ENCODE measurements at regions not wholly inside any gene's neighbourhood (a gene's known extent, or its start where the extent isn't known, plus 50 kb on each side); places are given as distances from the start of the nearest gene placed in this dataset.
A peak's percentile ranks its signal among the peaks of the same experiment; 100 is the strongest.
"Not testable (repeated sequence)": the region's sequence is repeated elsewhere in the genome, so short reads cannot be mapped to it uniquely, and the experiment has no call there.

DNA sequence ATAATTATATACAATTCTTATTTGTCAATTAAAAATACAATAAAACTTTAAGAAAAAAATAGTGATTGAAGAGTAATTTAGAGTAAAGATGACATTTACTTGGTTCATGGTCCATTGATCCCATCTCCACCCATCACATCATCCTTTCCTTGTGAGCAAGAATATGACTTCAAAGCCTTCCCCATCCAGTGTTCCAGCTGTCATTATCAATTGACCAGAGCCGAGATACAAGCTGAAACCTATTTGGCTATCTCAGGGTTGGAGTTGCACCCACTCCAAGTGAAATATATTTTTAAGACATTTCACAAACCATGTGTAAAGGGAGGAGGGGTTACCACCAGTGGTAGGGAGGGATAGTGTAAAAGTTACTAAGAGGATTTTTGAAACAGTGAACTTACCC is 428.9 kb upstream of the C1orf87 start:
- H3K9me3 Mint-ChIP-seq, result peaks cover 10% of the 10 kb centered on the region
- H3K4me1 Mint-ChIP-seq, result no peaks in the 10 kb centered on the region
- H3K27me3 Mint-ChIP-seq (ENCODE audit: low read depth), result no peaks in the 10 kb centered on the region
- no peak overlapping the region for H3K27ac Mint-ChIP-seq (ENCODE audit: unreplicated experiment)
- DNase-seq (ENCODE audit: low read depth, low spot score), result no peak
- H3K4me3 Mint-ChIP-seq, result no peak overlapping the region
- H3K36me3 Mint-ChIP-seq (ENCODE audit: low read depth), result peaks cover 2% of the 10 kb centered on the region
- TF ChIP-seq, protein P1, sequence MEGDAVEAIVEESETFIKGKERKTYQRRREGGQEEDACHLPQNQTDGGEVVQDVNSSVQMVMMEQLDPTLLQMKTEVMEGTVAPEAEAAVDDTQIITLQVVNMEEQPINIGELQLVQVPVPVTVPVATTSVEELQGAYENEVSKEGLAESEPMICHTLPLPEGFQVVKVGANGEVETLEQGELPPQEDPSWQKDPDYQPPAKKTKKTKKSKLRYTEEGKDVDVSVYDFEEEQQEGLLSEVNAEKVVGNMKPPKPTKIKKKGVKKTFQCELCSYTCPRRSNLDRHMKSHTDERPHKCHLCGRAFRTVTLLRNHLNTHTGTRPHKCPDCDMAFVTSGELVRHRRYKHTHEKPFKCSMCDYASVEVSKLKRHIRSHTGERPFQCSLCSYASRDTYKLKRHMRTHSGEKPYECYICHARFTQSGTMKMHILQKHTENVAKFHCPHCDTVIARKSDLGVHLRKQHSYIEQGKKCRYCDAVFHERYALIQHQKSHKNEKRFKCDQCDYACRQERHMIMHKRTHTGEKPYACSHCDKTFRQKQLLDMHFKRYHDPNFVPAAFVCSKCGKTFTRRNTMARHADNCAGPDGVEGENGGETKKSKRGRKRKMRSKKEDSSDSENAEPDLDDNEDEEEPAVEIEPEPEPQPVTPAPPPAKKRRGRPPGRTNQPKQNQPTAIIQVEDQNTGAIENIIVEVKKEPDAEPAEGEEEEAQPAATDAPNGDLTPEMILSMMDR (conservative IDR thresholded peaks at IDR 0.05), result no peak

DNA sequence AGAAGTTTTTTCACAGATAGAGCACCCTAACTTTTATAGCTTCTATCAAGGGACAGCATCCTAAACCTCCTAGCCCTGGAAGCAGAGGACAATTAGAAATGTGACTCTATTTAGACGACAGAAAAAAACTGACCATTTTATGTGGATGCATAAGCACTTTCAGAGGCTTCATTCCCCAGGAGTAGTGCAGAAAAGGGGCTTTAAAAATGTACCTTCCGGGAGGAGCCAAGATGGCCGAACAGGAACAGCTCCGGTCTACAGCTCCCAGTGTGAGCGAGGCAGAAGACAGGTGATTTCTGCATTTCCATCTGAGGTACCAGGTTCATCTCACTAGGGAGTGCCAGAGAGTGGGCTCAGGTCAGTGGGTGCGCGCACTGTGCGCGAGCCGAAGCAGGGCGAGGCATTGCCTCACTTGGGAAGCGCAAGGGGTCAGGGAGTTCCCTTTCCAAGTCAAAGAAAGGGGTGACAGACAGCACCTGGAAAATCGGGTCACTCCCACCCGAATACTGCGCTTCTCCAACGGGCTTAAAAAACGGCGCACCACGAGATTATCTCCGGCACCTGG is 416.4 kb upstream of the C1orf87 start:
- Mint-ChIP-seq H3K4me1 (peaks cover 10% of the 10 kb centered on the region), H3K4me3 (peak overlapping the region; percentile 67), H3K27ac (ENCODE audit: unreplicated experiment) (peak overlapping the region; percentile 62)
- not testable (repeated sequence) for H3K27me3 Mint-ChIP-seq (ENCODE audit: low read depth); H3K9me3 Mint-ChIP-seq; DNase-seq (ENCODE audit: low read depth, low spot score); H3K36me3 Mint-ChIP-seq (ENCODE audit: low read depth)

DNA sequence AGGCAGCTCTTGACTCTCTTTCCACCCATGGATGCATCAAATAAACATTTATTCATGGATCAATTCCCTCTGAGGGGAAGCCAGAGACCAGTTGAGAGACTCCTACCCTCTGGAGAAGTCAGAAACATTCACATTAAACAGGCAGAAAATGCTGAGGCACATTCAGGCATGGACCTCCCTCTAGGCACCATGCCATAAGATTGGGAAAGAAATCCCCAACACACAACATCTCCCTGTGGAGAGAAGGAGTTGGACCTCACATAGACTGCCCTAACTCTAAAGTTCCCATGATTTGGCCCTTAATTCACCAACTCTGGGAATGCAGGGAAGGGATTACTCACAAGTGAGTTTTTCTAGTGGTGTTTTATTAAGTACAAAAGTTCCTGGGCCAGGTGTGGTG is 415.3 kb upstream of the C1orf87 start:
- TF ChIP-seq, protein P1 (conservative IDR thresholded peaks at IDR 0.05), result no peak

GRCh38 chr1:60487565-60488345 is 414.2 kb upstream of the C1orf87 start:
- DNase-seq (ENCODE audit: low read depth, low spot score), result no peak
- peaks cover 8% of the 10 kb centered on the region for H3K9me3 Mint-ChIP-seq
- H3K4me3 Mint-ChIP-seq, result no peak overlapping the region
- TF ChIP-seq, protein P1 (conservative IDR thresholded peaks at IDR 0.05), result no peak
- H3K36me3 Mint-ChIP-seq (ENCODE audit: low read depth), result peaks cover 9% of the 10 kb centered on the region
- H3K27me3 Mint-ChIP-seq (ENCODE audit: low read depth), result no peaks in the 10 kb centered on the region
- no peak overlapping the region for H3K27ac Mint-ChIP-seq (ENCODE audit: unreplicated experiment)
- peaks cover 24% of the 10 kb centered on the region for H3K4me1 Mint-ChIP-seq

More for the DNA sequence above, 415.3 kb upstream of the C1orf87 start:
- Mint-ChIP-seq H3K36me3 (ENCODE audit: low read depth) (peaks cover 6% of the 10 kb centered on the region), H3K4me1 (peaks cover 14% of the 10 kb centered on the region), H3K27me3 (ENCODE audit: low read depth) (no peaks in the 10 kb centered on the region), H3K9me3 (peaks cover 5% of the 10 kb centered on the region), H3K27ac (ENCODE audit: unreplicated experiment) (no peak overlapping the region), H3K4me3 (no peak overlapping the region)
- DNase-seq (ENCODE audit: low read depth, low spot score), result no peak

- Mint-ChIP-seq H3K27ac (ENCODE audit: unreplicated experiment) (no peak overlapping the region), H3K36me3 (ENCODE audit: low read depth) (peaks cover 3% of the 10 kb centered on the region), H3K9me3 (peaks cover 15% of the 10 kb centered on the region), H3K4me3 (peak overlapping the region; percentile 12), H3K4me1 (peaks cover 13% of the 10 kb centered on the region), H3K27me3 (ENCODE audit: low read depth) (no peaks in the 10 kb centered on the region)
- DNase-seq (ENCODE audit: low read depth, low spot score), result no peak
- TF ChIP-seq, protein P1 (conservative IDR thresholded peaks at IDR 0.05), result no peak
Observed at GRCh38 chr1:60483509-60483908, 409.9 kb upstream of the C1orf87 start.

DNA sequence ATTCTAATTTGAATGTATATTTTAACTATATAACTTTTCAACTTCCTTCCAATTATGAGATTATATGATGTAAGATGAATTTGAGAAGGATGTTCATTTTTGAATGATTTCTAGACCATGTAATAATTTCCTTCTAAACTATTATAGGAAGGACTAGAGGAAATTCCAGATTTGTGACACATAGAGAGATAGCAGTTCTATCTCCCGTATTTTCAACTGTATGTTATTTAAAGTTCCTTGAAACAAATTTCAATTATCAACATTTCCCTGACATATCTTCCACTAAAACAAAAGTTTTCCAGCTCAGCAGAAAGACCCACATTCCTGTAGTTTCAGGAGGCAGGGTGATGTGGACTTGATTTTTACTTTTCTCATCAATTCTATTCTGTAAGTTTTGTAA is 396.7 kb upstream of the C1orf87 start:
- H3K9me3 Mint-ChIP-seq, result peaks cover 5% of the 10 kb centered on the region
- TF ChIP-seq, protein P1 (conservative IDR thresholded peaks at IDR 0.05), result no peak
- no peak overlapping the region for H3K27ac Mint-ChIP-seq (ENCODE audit: unreplicated experiment)
- DNase-seq (ENCODE audit: low read depth, low spot score), result no peak
- no peaks in the 10 kb centered on the region for H3K36me3 Mint-ChIP-seq (ENCODE audit: low read depth)
- peaks cover 3% of the 10 kb centered on the region for H3K4me1 Mint-ChIP-seq
- H3K4me3 Mint-ChIP-seq, result no peak overlapping the region
- no peaks in the 10 kb centered on the region for H3K27me3 Mint-ChIP-seq (ENCODE audit: low read depth)
